Right atrium auricular region (tissue), 2 donors: ENCODE measurements at regions not wholly inside any gene's neighbourhood (a gene's known extent, or its start where the extent isn't known, plus 50 kb on each side); places are given as distances from the start of the nearest gene placed in this dataset.

Experiments used
- DNase-seq: peaks from one replicate; pipeline ENCODE4 v3.0.0-alpha.2; 2019; ENCODE audit warnings: low spot score
- H3K27ac ChIP-seq, 2 donors: fragments of 200-600 bp; sonication (generic); 1 replicate in 1 of 2; 2 replicates in 1 of 2; pipeline ENCODE4 v1.5.1; 2016 to 2019
- H3K27me3 ChIP-seq, 2 donors: fragments of 200-600 bp; sonication (generic); one replicate each; pipeline versions ENCODE4 v1.5.1 to v1.6.0; 2017 to 2019
- H3K36me3 ChIP-seq: fragments of 200-600 bp; sonication (generic); one replicate; pipeline ENCODE4 v1.5.1; 2016
- H3K4me1 ChIP-seq, 2 donors: fragments of 200-600 bp; sonication (generic); one replicate each; pipeline versions ENCODE4 v1.5.1 to v1.6.0; 2017 to 2019
- H3K4me3 ChIP-seq, 2 donors: fragments of 200-600 bp; sonication (generic); 1 replicate in 1 of 2; 2 replicates in 1 of 2; pipeline ENCODE4 v1.5.1; 2017 to 2019; ENCODE audit warnings: mild to moderate bottlenecking in 1 of 2, moderate library complexity in 1 of 2
- H3K9me3 ChIP-seq, 2 donors: fragments of 200-600 bp; sonication (generic); one replicate each; pipeline ENCODE4 v1.5.1; 2019
- CTCF ChIP-seq, 2 donors: fragments of 200-600 bp; sonication (generic); IDR thresholded peaks; one replicate each; pipeline ENCODE4 v1.5.1; 2019; ENCODE audit warnings: antibody characterized with exemption in 2 of 2

GRCh38 chr2:145058457-145058856 lies 538.5 kb upstream of the ZEB2 start:
- no peaks in the 10 kb centered on the region for H3K27me3 ChIP-seq
- no peak for DNase-seq
- no peaks in the 10 kb centered on the region for H3K9me3 ChIP-seq
- H3K36me3 ChIP-seq: no peaks in the 10 kb centered on the region
- H3K4me1 ChIP-seq: no peaks in the 10 kb centered on the region
- no peak for TF ChIP-seq CTCF (IDR thresholded peaks at IDR 0.05)
- H3K27ac ChIP-seq: no peak overlapping the region
- H3K4me3 ChIP-seq: no peak overlapping the region

GRCh38 chr2:145055651-145056050 lies 535.7 kb upstream of the ZEB2 start:
- Histone ChIP-seq H3K4me3 (no peak overlapping the region), H3K4me1 (no peaks in the 10 kb centered on the region), H3K9me3 (no peaks in the 10 kb centered on the region), H3K27ac (no peak overlapping the region), H3K36me3 (no peaks in the 10 kb centered on the region), H3K27me3 (no peaks in the 10 kb centered on the region)
- no peak for DNase-seq
- TF ChIP-seq CTCF (IDR thresholded peaks at IDR 0.05): no peak

- H3K27ac ChIP-seq: no peak overlapping the region
- no peak overlapping the region for H3K4me3 ChIP-seq
- DNase-seq: no peak
- TF ChIP-seq CTCF (IDR thresholded peaks at IDR 0.05): no peak
- H3K4me1 ChIP-seq: no peaks in the 10 kb centered on the region
- H3K9me3 ChIP-seq: no peaks in the 10 kb centered on the region
- no peaks in the 10 kb centered on the region for H3K36me3 ChIP-seq
- H3K27me3 ChIP-seq: no peaks in the 10 kb centered on the region
Observed at GRCh38 chr2:145050134-145050533, 530.2 kb upstream of the ZEB2 start.

- no peak overlapping the region for H3K27ac ChIP-seq
- no peak for TF ChIP-seq CTCF (IDR thresholded peaks at IDR 0.05)
- no peaks in the 10 kb centered on the region for H3K4me1 ChIP-seq
- H3K4me3 ChIP-seq: no peak overlapping the region
- no peaks in the 10 kb centered on the region for H3K9me3 ChIP-seq
- H3K36me3 ChIP-seq: no peaks in the 10 kb centered on the region
- no peak for DNase-seq
- H3K27me3 ChIP-seq: no peaks in the 10 kb centered on the region
Observed at GRCh38 chr2:145049475-145049874, 529.6 kb upstream of the ZEB2 start.

GRCh38 chr2:145047554-145047953 lies 527.6 kb upstream of the ZEB2 start:
- H3K4me3 ChIP-seq: no peak overlapping the region
- no peaks in the 10 kb centered on the region for H3K27me3 ChIP-seq
- H3K9me3 ChIP-seq: no peaks in the 10 kb centered on the region
- no peak for DNase-seq
- H3K27ac ChIP-seq: no peak overlapping the region
- H3K4me1 ChIP-seq: no peaks in the 10 kb centered on the region
- TF ChIP-seq CTCF (IDR thresholded peaks at IDR 0.05): no peak
- H3K36me3 ChIP-seq: no peaks in the 10 kb centered on the region

GRCh38 chr2:145044491-145044890 lies 524.6 kb upstream of the ZEB2 start:
- Histone ChIP-seq H3K36me3 (no peaks in the 10 kb centered on the region), H3K4me1 (no peaks in the 10 kb centered on the region), H3K27me3 (no peaks in the 10 kb centered on the region), H3K27ac (no peak overlapping the region), H3K4me3 (no peak overlapping the region), H3K9me3 (no peaks in the 10 kb centered on the region)
- TF ChIP-seq CTCF (IDR thresholded peaks at IDR 0.05): no peak
- DNase-seq: no peak
